ENCODE measurements at regions not wholly inside any gene's neighbourhood (a gene's known extent, or its start where the extent isn't known, plus 50 kb on each side); places are given as distances from the start of the nearest gene placed in this dataset.

- no peak for TF ChIP-seq NFAT5 (CRISPR knock-in tag; IDR thresholded peaks at IDR 0.05)
- TF ChIP-seq, protein P1, sequence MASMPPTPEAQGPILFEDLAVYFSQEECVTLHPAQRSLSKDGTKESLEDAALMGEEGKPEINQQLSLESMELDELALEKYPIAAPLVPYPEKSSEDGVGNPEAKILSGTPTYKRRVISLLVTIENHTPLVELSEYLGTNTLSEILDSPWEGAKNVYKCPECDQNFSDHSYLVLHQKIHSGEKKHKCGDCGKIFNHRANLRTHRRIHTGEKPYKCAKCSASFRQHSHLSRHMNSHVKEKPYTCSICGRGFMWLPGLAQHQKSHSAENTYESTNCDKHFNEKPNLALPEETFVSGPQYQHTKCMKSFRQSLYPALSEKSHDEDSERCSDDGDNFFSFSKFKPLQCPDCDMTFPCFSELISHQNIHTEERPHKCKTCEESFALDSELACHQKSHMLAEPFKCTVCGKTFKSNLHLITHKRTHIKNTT (CRISPR knock-in tag; IDR thresholded peaks at IDR 0.05) = no peak
Measured at GRCh38 chr12:105468464-105468863, 138.0 kb downstream of the C12orf75 start (continued).

- BruUV-seq (replicated peaks) = no TSS peak
- Histone ChIP-seq H3K27me3 (ENCODE audit: control insufficient read depth in 1 of 2, insufficient read depth in 2 of 2, low read length in 2 of 2) (peaks cover 0 to 7% of the 10 kb centered on the region in 2 experiments; a peak in 3 of 5 replicates), H3K9me3 (ENCODE audit: low read length) (no peaks in the 10 kb centered on the region), H4K20me1 (ENCODE audit: insufficient read depth, low read length) (no peaks in the 10 kb centered on the region), H3K4me2 (ENCODE audit: low read depth, low read length) (no peak overlapping the region), H3K9ac (ENCODE audit: insufficient read depth, low read depth, low read length) (no peak overlapping the region), H3K79me2 (ENCODE audit: insufficient read depth, low read length) (no peaks in the 10 kb centered on the region), H3K36me3 (replicated peaks in 1 of 2; ENCODE audit: control insufficient read depth in 1 of 2, insufficient read depth in 2 of 2, low read length in 2 of 2) (no peaks in the 10 kb centered on the region), H3K4me3 (replicated peaks in 1 of 3; ENCODE audit: insufficient read depth in 1 of 3, low read depth in 2 of 3, low read length in 3 of 3) (no peak overlapping the region), H2AFZ (ENCODE audit: low read length) (no peak overlapping the region), H3K27ac (ENCODE audit: extremely low read length, insufficient read depth, low read length) (no peak overlapping the region), H3K4me1 (ENCODE audit: insufficient read depth, low read length) (no peaks in the 10 kb centered on the region)
- 0% methylated on average over 5 of the region's 5 CpGs for WGBS (ENCODE audit: low lambda C conversion rate)
- FAIRE-seq (no peak), ATAC-seq (no peak), DNase-seq (ENCODE audit: low spot score) (no peak)
- no peak for TF ChIP-seq FOSL1 (CRISPR knock-in tag; IDR thresholded peaks at IDR 0.05; ENCODE audit: borderline replicate concordance)
- CTCF ChIA-PET (ENCODE audit: low intra/inter-chr PET ratio, low total read pairs) = no interaction called here
- intact Hi-C loops (cut with micrococcal nuclease; ENCODE audit: unreplicated experiment) (no loop called here), in situ Hi-C loops (cut with HindIII; ENCODE audit: extremely low pct_ligation_motif_present, low pct_unique_long_range_greater_than_20kb) (no loop called here)
- POLR2A ChIA-PET = no interaction called here
Measured at GRCh38 chr12:105469211-105469610, 138.7 kb downstream of the C12orf75 start.
